Lung (tissue), 11 donors: ENCODE measurements at regions not wholly inside any gene's neighbourhood (a gene's known extent, or its start where the extent isn't known, plus 50 kb on each side); places are given as distances from the start of the nearest gene placed in this dataset.

Experiments used
- ATAC-seq: fragments of 200-7000 bp; cut with Tn5 transposase; one replicate; pipeline ENCODE4 v1.9.1; 2020; ENCODE audit warnings: moderate number of reproducible peaks; ENCODE audit not compliant: insufficient read depth, low FRiP score
- DNase-seq, 3 donors: peaks; one replicate each; pipeline ENCODE4 v3.0.0-alpha.2; 2013 to 2017
- H3K27ac ChIP-seq, 2 donors: one replicate each; pipeline ENCODE4 v1.5.1; 2013; ENCODE audit warnings: mild to moderate bottlenecking in 2 of 2, moderate library complexity in 2 of 2, control low read depth in 1 of 2, inconsistent platforms in 1 of 2, low read depth in 1 of 2, low read length in 1 of 2
- H3K27me3 ChIP-seq, 3 donors: one replicate each; pipeline ENCODE4 v1.5.1; 2013; ENCODE audit warnings: low read length in 2 of 3; ENCODE audit not compliant: control insufficient read depth in 3 of 3, insufficient read depth in 3 of 3
- H3K36me3 ChIP-seq, 4 donors: one replicate each; pipeline ENCODE4 v1.5.1; 2013; ENCODE audit warnings: low read length in 4 of 4, mild to moderate bottlenecking in 1 of 4, moderate library complexity in 1 of 4; ENCODE audit not compliant: control insufficient read depth in 4 of 4, insufficient read depth in 4 of 4
- H3K4me1 ChIP-seq, 5 donors: one replicate each; pipeline ENCODE4 v1.5.1; 2013; ENCODE audit warnings: low read length in 5 of 5, mild to moderate bottlenecking in 2 of 5, moderate library complexity in 1 of 5; ENCODE audit not compliant: control insufficient read depth in 5 of 5, insufficient read depth in 5 of 5
- H3K4me3 ChIP-seq: one replicate; pipeline ENCODE4 v1.5.1; 2013; ENCODE audit warnings: mild to moderate bottlenecking, control low read depth, moderate library complexity
- H3K9ac ChIP-seq, 2 donors: one replicate each; pipeline ENCODE4 v1.5.1; 2013; ENCODE audit warnings: low read length in 2 of 2, control low read depth in 1 of 2; ENCODE audit not compliant: insufficient read depth in 1 of 2
- H3K9me3 ChIP-seq, 4 donors: one replicate each; pipeline ENCODE4 v1.5.1; 2013; ENCODE audit warnings: low read length in 3 of 4, mild to moderate bottlenecking in 1 of 4, moderate library complexity in 1 of 4; ENCODE audit not compliant: control insufficient read depth in 4 of 4, insufficient read depth in 3 of 4
- WGBS, 2 donors: extraction: QIAGEN DNeasy Blood & Tissue Kit; methylation state at CpG; one replicate each; pipeline ENCODE4 v1.1.7; 2013; 5-methylcytosine and 5-hydroxymethylcytosine counted together
- TF ChIP-seq, protein P1 (sequence below): IDR thresholded peaks from 2 replicates; pipeline ENCODE4 v1.5.1; 2012; ENCODE audit warnings: mild to moderate bottlenecking; ENCODE audit errors: control extremely low read depth, extremely low read depth
- donor health status: control.
- donor health status: control.
- donor health status: Bipolar disorder and iron deficiency.
- donor health status: healthy.
- donor health status: DM: yes; HTN: yes; CAD: no.

DNA sequence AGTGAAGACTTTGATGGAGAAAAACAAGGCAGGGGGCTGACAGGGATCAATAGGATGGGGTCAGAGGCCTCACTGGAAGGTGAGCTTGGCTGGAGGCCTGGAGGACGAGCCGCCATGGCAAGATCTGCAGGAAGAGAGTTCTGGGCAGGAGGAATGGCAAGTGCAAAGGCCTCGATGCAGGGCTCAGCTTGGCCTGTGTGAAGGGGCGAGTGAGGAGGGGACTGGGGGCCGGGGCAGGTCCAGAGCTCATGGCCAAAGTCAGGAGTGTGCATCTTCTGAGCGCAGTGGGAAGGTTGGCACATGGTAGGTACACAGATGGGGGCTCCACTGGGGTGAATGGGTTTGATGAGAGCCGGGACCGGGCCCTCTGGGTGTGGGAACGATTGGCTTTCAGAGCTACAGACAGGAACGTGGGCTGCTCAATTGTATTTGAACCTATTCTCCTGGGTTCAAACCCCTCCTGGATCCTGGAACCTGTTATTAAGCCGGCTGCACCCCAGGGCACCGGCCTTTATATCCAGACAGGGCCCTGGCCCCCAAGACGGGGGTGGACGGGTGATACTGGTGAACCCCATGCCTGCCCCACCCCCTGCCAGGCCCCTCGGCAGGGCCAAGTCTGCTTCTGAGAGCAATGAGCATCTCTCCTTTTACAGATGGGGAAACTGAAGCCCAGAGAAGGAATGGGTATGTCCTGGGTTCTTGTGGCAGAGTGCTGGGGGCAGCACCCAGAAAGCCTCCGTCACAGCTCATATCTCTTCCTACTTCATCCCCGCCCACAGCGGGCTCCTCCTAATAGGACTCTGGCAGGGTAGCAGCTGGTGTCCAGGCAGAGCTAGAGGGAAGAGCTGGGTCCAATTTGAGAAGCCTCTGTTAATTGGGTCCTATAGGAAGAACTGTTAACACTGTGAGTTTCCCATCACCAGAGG is 106.1 kb downstream of the CEBPB start:
- no peaks in the 10 kb centered on the region for H3K9me3 ChIP-seq
- H3K27me3 ChIP-seq: no peaks in the 10 kb centered on the region
- H3K4me3 ChIP-seq: no peak overlapping the region
- H3K27ac ChIP-seq: peak overlapping the region in 1 of 2 donors; percentile 39
- no peaks in the 10 kb centered on the region for H3K36me3 ChIP-seq
- WGBS, 2 donors: 81 to 85% methylated on average over 18 of the region's 18 CpGs
- ATAC-seq (no peak), DNase-seq (no peak)
- H3K4me1 ChIP-seq: peaks cover 4 to 19% (median 15%) of the 10 kb centered on the region in 5 donors
- H3K9ac ChIP-seq: no peak overlapping the region
- TF ChIP-seq, protein P1, sequence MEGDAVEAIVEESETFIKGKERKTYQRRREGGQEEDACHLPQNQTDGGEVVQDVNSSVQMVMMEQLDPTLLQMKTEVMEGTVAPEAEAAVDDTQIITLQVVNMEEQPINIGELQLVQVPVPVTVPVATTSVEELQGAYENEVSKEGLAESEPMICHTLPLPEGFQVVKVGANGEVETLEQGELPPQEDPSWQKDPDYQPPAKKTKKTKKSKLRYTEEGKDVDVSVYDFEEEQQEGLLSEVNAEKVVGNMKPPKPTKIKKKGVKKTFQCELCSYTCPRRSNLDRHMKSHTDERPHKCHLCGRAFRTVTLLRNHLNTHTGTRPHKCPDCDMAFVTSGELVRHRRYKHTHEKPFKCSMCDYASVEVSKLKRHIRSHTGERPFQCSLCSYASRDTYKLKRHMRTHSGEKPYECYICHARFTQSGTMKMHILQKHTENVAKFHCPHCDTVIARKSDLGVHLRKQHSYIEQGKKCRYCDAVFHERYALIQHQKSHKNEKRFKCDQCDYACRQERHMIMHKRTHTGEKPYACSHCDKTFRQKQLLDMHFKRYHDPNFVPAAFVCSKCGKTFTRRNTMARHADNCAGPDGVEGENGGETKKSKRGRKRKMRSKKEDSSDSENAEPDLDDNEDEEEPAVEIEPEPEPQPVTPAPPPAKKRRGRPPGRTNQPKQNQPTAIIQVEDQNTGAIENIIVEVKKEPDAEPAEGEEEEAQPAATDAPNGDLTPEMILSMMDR: no peak

DNA sequence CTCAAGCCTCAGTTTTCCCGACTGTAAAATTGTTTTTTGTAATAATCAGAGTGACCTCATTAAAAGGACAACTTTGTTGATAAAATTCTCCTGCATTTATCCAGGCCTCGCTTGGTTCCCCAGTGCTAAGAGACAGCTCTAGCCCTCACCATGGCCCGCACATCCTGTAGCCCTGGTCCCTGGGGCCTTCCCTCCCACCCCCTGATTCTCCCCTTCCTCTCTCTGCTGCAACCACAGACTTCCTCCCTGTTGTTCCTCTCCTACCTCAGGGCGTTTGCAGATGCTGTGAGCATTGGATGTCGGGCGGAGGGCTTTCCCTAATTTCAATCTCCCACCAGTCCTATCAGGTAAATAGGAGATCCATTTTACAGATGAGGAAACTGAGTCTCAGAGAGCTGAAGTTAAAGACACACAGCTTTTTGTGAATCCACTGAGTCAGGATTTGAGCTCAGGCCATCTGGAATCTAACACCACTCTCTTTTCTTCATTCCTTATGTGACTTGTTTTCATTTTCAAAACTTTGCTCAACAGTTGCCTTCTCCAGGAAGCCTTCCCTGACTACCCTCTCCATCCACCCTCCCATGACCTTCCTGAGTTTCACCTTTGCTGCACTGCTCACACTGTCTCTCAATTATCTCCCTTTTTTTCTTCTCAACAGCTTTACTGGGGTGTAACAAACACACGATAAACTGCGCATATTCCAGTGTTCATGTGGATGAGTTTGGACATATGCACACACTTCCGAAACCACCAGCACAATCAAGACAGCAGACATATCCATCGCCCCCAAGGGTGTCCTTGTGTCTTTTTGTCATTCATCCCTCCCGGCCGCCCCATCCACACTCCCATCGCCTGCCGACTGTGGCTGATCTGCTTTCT is 107.1 kb downstream of the CEBPB start:
- TF ChIP-seq, protein P1: no peak
- DNase-seq (no peak), ATAC-seq (no peak)
- Histone ChIP-seq H3K4me3 (no peak overlapping the region), H3K27ac (no peak overlapping the region), H3K9ac (no peak overlapping the region), H3K4me1 (peaks cover 0 to 10% (median 7%) of the 10 kb centered on the region in 5 donors), H3K9me3 (no peaks in the 10 kb centered on the region), H3K36me3 (no peaks in the 10 kb centered on the region), H3K27me3 (no peaks in the 10 kb centered on the region)
- 65 to 78% methylated on average over 14 of the region's 14 CpGs for WGBS, 2 donors

GRCh38 chr20:50298554-50299324 is 108.1 kb downstream of the CEBPB start:
- no peaks in the 10 kb centered on the region for H3K27me3 ChIP-seq
- ATAC-seq (no peak), DNase-seq (no peak)
- TF ChIP-seq, protein P1: no peak
- no peaks in the 10 kb centered on the region for H3K9me3 ChIP-seq
- H3K4me1 ChIP-seq: peaks cover 0 to 12% (median 6%) of the 10 kb centered on the region in 5 donors
- no peaks in the 10 kb centered on the region for H3K36me3 ChIP-seq
- no peak overlapping the region for H3K27ac ChIP-seq
- no peak overlapping the region for H3K4me3 ChIP-seq
- 84 to 85% methylated on average over 20 of the region's 20 CpGs for WGBS, 2 donors
- H3K9ac ChIP-seq: no peak overlapping the region
